ENCODE measurements at regions not wholly inside any gene's neighbourhood (a gene's known extent, or its start where the extent isn't known, plus 50 kb on each side); places are given as distances from the start of the nearest gene placed in this dataset.

GRCh38 chrX:5051831-5052491 lies 1176.7 kb downstream of the NLGN4X start:
- BruUV-seq (replicated peaks): no TSS peak
- Histone ChIP-seq H3K36me3 (ENCODE audit: control insufficient read depth, insufficient read depth, low read length) (no peaks in the 10 kb centered on the region), H3K4me1 (replicated peaks in 1 of 2; ENCODE audit: control insufficient read depth in 2 of 2, insufficient read depth in 2 of 2, low read length in 2 of 2) (no peaks in the 10 kb centered on the region), H3K79me2 (ENCODE audit: control insufficient read depth, insufficient read depth, low read length) (no peaks in the 10 kb centered on the region), H3K4me3 (no peak overlapping the region), H2AFZ (ENCODE audit: low read depth, low read length) (no peak overlapping the region), H3K27me3 (ENCODE audit: control insufficient read depth in 2 of 2, insufficient read depth in 2 of 2, low read length in 2 of 2) (no peaks in the 10 kb centered on the region), H3K9me1 (ENCODE audit: control insufficient read depth, insufficient read depth, low read length) (no peaks in the 10 kb centered on the region), H4K20me1 (replicated peaks; ENCODE audit: control insufficient read depth, insufficient read depth, low read length) (no peaks in the 10 kb centered on the region), H3K4me2 (ENCODE audit: insufficient read depth, low read length) (no peak overlapping the region), H3K9me3 (replicated peaks; ENCODE audit: control insufficient read depth, insufficient read depth, low read depth, low read length) (no peaks in the 10 kb centered on the region), H3K27ac (ENCODE audit: extremely low read depth, low read depth, low read length) (no peak overlapping the region), H3K9ac (ENCODE audit: insufficient read depth in 1 of 2, low read depth in 2 of 2, low read length in 2 of 2) (no peak overlapping the region)
- WGBS (ENCODE audit: insufficient coverage, low coverage, missing lambda C conversion rate): 0% methylated on average over 4 of the region's 5 CpGs
- ATAC-seq (no peak), FAIRE-seq (no peak), DNase-seq (ENCODE audit: extremely low read depth in 1 of 4, low spot score in 3 of 4) (no peak)
- in situ Hi-C loops (cut with MboI): no loop called here
- POLR2A ChIA-PET: no interaction called here
- no peak for TF ChIP-seq WHSC1 (IDR thresholded peaks at IDR 0.05; ENCODE audit: low read length)
- 0 out of 2 replicates have a peak, but pooled peaks have one; percentile 17 for TF ChIP-seq PYGO2 (tag; IDR thresholded peaks at IDR 0.05)
- no peak for TF ChIP-seq SREBF2 (CRISPR knock-in tag; IDR thresholded peaks at IDR 0.05)
- peak; percentile 70 for TF ChIP-seq TCF3 (CRISPR knock-in tag; IDR thresholded peaks at IDR 0.05)
- TF ChIP-seq FOSL1 (tag; conservative IDR thresholded peaks at IDR 0.05): peak; percentile 64
- TF ChIP-seq ZNF134 (CRISPR knock-in tag; conservative IDR thresholded peaks at IDR 0.05): peak; percentile 69
- peak; percentile 65; the same call in 1 of the 2 replicates for TF ChIP-seq ETV1 (tag; conservative IDR thresholded peaks at IDR 0.05; ENCODE audit: low read depth)
- no peak for TF ChIP-seq ZNF398 (CRISPR knock-in tag; IDR thresholded peaks at IDR 0.05)
- TF ChIP-seq POLR3G (IDR thresholded peaks at IDR 0.05; ENCODE audit: extremely low read depth, insufficient read length, insufficient replicate concordance): no peak
- CTCF ChIA-PET (ENCODE audit: low intra/inter-chr PET ratio): no interaction called here
- intact Hi-C loops (cut with micrococcal nuclease): no loop called here
